ENCODE measurements at regions not wholly inside any gene's neighbourhood (a gene's known extent, or its start where the extent isn't known, plus 50 kb on each side); places are given as distances from the start of the nearest gene placed in this dataset.

DNA sequence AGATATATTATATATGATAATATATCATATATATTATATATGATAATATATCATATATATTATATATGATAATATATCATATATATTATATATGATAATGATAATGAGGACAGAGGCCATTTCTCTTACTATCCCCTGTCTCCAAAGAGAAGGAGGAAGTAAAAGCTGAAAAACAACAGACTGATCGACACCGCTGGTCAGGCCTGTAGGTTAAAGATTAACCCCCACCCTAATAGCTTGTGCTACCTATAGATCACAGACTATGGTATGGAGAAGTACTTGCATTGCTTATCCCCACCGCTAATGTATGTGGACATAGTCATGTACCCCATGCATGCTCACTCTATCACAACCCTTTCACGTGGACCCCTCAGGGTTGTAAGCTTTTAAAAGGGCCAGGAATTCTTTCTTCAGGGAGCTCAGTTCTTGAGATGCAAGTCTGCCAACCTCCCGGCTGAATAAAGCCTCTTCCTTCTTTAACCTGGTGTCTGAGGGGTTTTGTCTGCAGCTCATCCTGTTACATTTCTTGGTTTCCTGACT is 786.1 kb upstream of the TMEM132C start:
- no peak for TF ChIP-seq EZH2 (IDR thresholded peaks at IDR 0.05; ENCODE audit: borderline replicate concordance, low read length)
- TF ChIP-seq, protein P1, sequence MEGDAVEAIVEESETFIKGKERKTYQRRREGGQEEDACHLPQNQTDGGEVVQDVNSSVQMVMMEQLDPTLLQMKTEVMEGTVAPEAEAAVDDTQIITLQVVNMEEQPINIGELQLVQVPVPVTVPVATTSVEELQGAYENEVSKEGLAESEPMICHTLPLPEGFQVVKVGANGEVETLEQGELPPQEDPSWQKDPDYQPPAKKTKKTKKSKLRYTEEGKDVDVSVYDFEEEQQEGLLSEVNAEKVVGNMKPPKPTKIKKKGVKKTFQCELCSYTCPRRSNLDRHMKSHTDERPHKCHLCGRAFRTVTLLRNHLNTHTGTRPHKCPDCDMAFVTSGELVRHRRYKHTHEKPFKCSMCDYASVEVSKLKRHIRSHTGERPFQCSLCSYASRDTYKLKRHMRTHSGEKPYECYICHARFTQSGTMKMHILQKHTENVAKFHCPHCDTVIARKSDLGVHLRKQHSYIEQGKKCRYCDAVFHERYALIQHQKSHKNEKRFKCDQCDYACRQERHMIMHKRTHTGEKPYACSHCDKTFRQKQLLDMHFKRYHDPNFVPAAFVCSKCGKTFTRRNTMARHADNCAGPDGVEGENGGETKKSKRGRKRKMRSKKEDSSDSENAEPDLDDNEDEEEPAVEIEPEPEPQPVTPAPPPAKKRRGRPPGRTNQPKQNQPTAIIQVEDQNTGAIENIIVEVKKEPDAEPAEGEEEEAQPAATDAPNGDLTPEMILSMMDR (IDR thresholded peaks at IDR 0.05; ENCODE audit: low read length): no peak
- no peaks in the 10 kb centered on the region for H3K36me3 ChIP-seq (ENCODE audit: insufficient read depth, low read length)
- no peak overlapping the region for H3K27ac ChIP-seq (ENCODE audit: low read depth, low read length, poor library complexity, severe bottlenecking)
- H3K79me2 ChIP-seq (ENCODE audit: insufficient read depth, low read length): no peaks in the 10 kb centered on the region
- H3K4me1 ChIP-seq (ENCODE audit: insufficient read depth, low read length, severe bottlenecking): no peaks in the 10 kb centered on the region
- H3K9me2 ChIP-seq (ENCODE audit: low read depth, low read length): no peaks in the 10 kb centered on the region
- no peak overlapping the region for H3K9ac ChIP-seq (ENCODE audit: low read length)
- no peaks in the 10 kb centered on the region for H3K27me3 ChIP-seq (ENCODE audit: insufficient read depth, low read length)
- H3K4me3 ChIP-seq (ENCODE audit: low read depth, low read length, poor library complexity, severe bottlenecking): no peak overlapping the region
- no peaks in the 10 kb centered on the region for H3F3A ChIP-seq (ENCODE audit: insufficient read depth, low read length)
- H4K20me1 ChIP-seq (ENCODE audit: insufficient read depth, low read length): no peaks in the 10 kb centered on the region
- H3K9me3 ChIP-seq (ENCODE audit: low read length): no peaks in the 10 kb centered on the region
- H3K4me2 ChIP-seq (ENCODE audit: low read length): no peak overlapping the region
- H2AFZ ChIP-seq (ENCODE audit: low read length): no peak overlapping the region

GRCh38 chr12:127482950-127483349 is 784.0 kb upstream of the TMEM132C start:
- H4K20me1 ChIP-seq (ENCODE audit: insufficient read depth, low read length): no peaks in the 10 kb centered on the region
- H3F3A ChIP-seq (ENCODE audit: insufficient read depth, low read length): no peaks in the 10 kb centered on the region
- no peaks in the 10 kb centered on the region for H3K9me3 ChIP-seq (ENCODE audit: low read length)
- no peak overlapping the region for H3K4me2 ChIP-seq (ENCODE audit: low read length)
- no peaks in the 10 kb centered on the region for H3K4me1 ChIP-seq (ENCODE audit: insufficient read depth, low read length, severe bottlenecking)
- H2AFZ ChIP-seq (ENCODE audit: low read length): no peak overlapping the region
- H3K36me3 ChIP-seq (ENCODE audit: insufficient read depth, low read length): no peaks in the 10 kb centered on the region
- H3K9me2 ChIP-seq (ENCODE audit: low read depth, low read length): no peaks in the 10 kb centered on the region
- H3K79me2 ChIP-seq (ENCODE audit: insufficient read depth, low read length): no peaks in the 10 kb centered on the region
- H3K9ac ChIP-seq (ENCODE audit: low read length): no peak overlapping the region
- no peaks in the 10 kb centered on the region for H3K27me3 ChIP-seq (ENCODE audit: insufficient read depth, low read length)
- H3K4me3 ChIP-seq (ENCODE audit: low read depth, low read length, poor library complexity, severe bottlenecking): no peak overlapping the region
- TF ChIP-seq, protein P1 (IDR thresholded peaks at IDR 0.05; ENCODE audit: low read length): no peak
- no peak for TF ChIP-seq EZH2 (IDR thresholded peaks at IDR 0.05; ENCODE audit: borderline replicate concordance, low read length)
- no peak overlapping the region for H3K27ac ChIP-seq (ENCODE audit: low read depth, low read length, poor library complexity, severe bottlenecking)

GRCh38 chr12:127485528-127485927 is 781.4 kb upstream of the TMEM132C start:
- Histone ChIP-seq H3K4me1 (ENCODE audit: insufficient read depth, low read length, severe bottlenecking) (no peaks in the 10 kb centered on the region), H3K4me3 (ENCODE audit: low read depth, low read length, poor library complexity, severe bottlenecking) (no peak overlapping the region), H2AFZ (ENCODE audit: low read length) (no peak overlapping the region), H3K36me3 (ENCODE audit: insufficient read depth, low read length) (no peaks in the 10 kb centered on the region), H3K79me2 (ENCODE audit: insufficient read depth, low read length) (no peaks in the 10 kb centered on the region), H3K9me2 (ENCODE audit: low read depth, low read length) (no peaks in the 10 kb centered on the region), H3K9ac (ENCODE audit: low read length) (no peak overlapping the region), H3K27me3 (ENCODE audit: insufficient read depth, low read length) (no peaks in the 10 kb centered on the region), H3F3A (ENCODE audit: insufficient read depth, low read length) (no peaks in the 10 kb centered on the region), H3K9me3 (ENCODE audit: low read length) (no peaks in the 10 kb centered on the region), H3K27ac (ENCODE audit: low read depth, low read length, poor library complexity, severe bottlenecking) (no peak overlapping the region), H3K4me2 (ENCODE audit: low read length) (no peak overlapping the region), H4K20me1 (ENCODE audit: insufficient read depth, low read length) (no peaks in the 10 kb centered on the region)
- no peak for TF ChIP-seq EZH2 (IDR thresholded peaks at IDR 0.05; ENCODE audit: borderline replicate concordance, low read length)
- TF ChIP-seq, protein P1 (IDR thresholded peaks at IDR 0.05; ENCODE audit: low read length): no peak
